ENCODE measurements at regions not wholly inside any gene's neighbourhood (a gene's known extent, or its start where the extent isn't known, plus 50 kb on each side); places are given as distances from the start of the nearest gene placed in this dataset.

DNA sequence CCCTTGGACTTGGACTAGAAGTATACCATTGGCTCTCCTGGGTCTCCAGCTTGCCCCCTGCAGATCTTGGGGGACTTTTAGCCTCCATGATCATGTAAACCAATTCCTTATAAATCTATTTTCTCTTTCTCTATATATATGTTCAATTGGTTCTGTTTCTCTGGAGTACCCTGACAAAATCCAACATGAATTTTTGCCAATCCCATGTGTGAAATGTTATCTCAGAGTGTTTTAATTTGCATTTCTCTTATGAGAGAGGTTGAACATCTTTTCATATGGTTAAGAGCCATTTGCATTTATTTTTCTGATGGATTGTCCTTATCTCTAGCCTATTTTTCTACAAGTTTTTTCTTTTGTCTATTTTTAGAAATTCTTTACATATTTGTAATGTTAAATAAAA lies 131.7 kb upstream of the NEO1 start:
- no peak for TF ChIP-seq CTCF (IDR thresholded peaks at IDR 0.05; ENCODE audit: low read depth, low read length, missing input control)
- TF ChIP-seq YY1 (IDR thresholded peaks at IDR 0.05) = no peak
- TF ChIP-seq, protein P1, sequence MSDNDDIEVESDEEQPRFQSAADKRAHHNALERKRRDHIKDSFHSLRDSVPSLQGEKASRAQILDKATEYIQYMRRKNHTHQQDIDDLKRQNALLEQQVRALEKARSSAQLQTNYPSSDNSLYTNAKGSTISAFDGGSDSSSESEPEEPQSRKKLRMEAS (IDR thresholded peaks at IDR 0.05) = no peak
- no peak for TF ChIP-seq SP1 (IDR thresholded peaks at IDR 0.05)
- TF ChIP-seq REST (IDR thresholded peaks at IDR 0.05) = no peak
- TF ChIP-seq NR2F2 (IDR thresholded peaks at IDR 0.05) = no peak
- no peak for TF ChIP-seq FOXA1 (IDR thresholded peaks at IDR 0.05)
- TF ChIP-seq ZBTB33 (IDR thresholded peaks at IDR 0.05) = no peak
- no peak for TF ChIP-seq RAD21 (IDR thresholded peaks at IDR 0.05)
- TF ChIP-seq GABPA (IDR thresholded peaks at IDR 0.05 in 1 of 2, conservative IDR thresholded peaks at IDR 0.05 in 1 of 2) = no peak
- TF ChIP-seq HNF4G (IDR thresholded peaks at IDR 0.05) = no peak
- no peak for TF ChIP-seq TAF1 (conservative IDR thresholded peaks at IDR 0.05)
- no peak for TF ChIP-seq JUND (IDR thresholded peaks at IDR 0.05)
